Astrocyte (in vitro differentiated cells and primary cell): ENCODE measurements at regions not wholly inside any gene's neighbourhood (a gene's known extent, or its start where the extent isn't known, plus 50 kb on each side); places are given as distances from the start of the nearest gene placed in this dataset.

Experiments used
- DNase-seq: peaks from one replicate; pipeline ENCODE4 v3.0.0-alpha.2; 2010; ENCODE audit warnings: low read depth
- FAIRE-seq: peaks from 2 replicates; lab custom pipeline; 2011; peaks lifted over from hg19 to GRCh38; lab: Jason Lieb, UNC
- H2AFZ ChIP-seq: 2 replicates; pipeline ENCODE4 v1.6.0; 2012; ENCODE audit warnings: low read depth, low read length, inconsistent platforms
- H3K27ac ChIP-seq: 2 replicates; pipeline ENCODE4 v1.5.1; 2011; ENCODE audit warnings: low read depth, low read length, inconsistent platforms
- H3K27me3 ChIP-seq: 2 replicates; pipeline ENCODE4 v1.6.0; 2011; ENCODE audit warnings: low read length, inconsistent platforms; ENCODE audit not compliant: insufficient read depth
- H3K36me3 ChIP-seq: 2 replicates; pipeline ENCODE4 v1.5.1; 2011; ENCODE audit warnings: low read length, inconsistent platforms; ENCODE audit not compliant: insufficient read depth
- H3K4me1 ChIP-seq: 2 replicates; pipeline ENCODE4 v1.5.1; 2011; ENCODE audit warnings: low read length, inconsistent platforms; ENCODE audit not compliant: insufficient read depth
- H3K4me2 ChIP-seq: 2 replicates; pipeline ENCODE4 v1.6.0; 2012; ENCODE audit warnings: low read length, inconsistent platforms
- H3K4me3 ChIP-seq: 2 replicates; pipeline ENCODE4 v1.5.1; 2011; ENCODE audit warnings: low read depth, mild to moderate bottlenecking, low read length, inconsistent platforms; ENCODE audit not compliant: insufficient read depth
- H3K79me2 ChIP-seq: 2 replicates; pipeline ENCODE4 v1.6.0; 2012; ENCODE audit warnings: mild to moderate bottlenecking, low read length, inconsistent platforms; ENCODE audit not compliant: insufficient read depth
- H3K9ac ChIP-seq: 2 replicates; pipeline ENCODE4 v1.6.0; 2012; ENCODE audit warnings: mild to moderate bottlenecking, low read length, inconsistent platforms
- H3K9me3 ChIP-seq: 2 replicates; pipeline ENCODE4 v1.5.1; 2012; ENCODE audit warnings: low read depth, mild to moderate bottlenecking, low read length, inconsistent platforms; ENCODE audit not compliant: insufficient read depth
- H4K20me1 ChIP-seq: 2 replicates; pipeline ENCODE4 v1.6.0; 2012; ENCODE audit warnings: low read length, inconsistent platforms; ENCODE audit not compliant: insufficient read depth
- H3K27ac Mint-ChIP-seq: one replicate; pipeline ENCODE4 v1.8.0; 2021; ENCODE audit warnings: mild to moderate bottlenecking, mixed read lengths; ENCODE audit not compliant: unreplicated experiment
- H3K27me3 Mint-ChIP-seq: one replicate; pipeline ENCODE4 v1.8.0; 2021; ENCODE audit warnings: low read depth, mixed read lengths; ENCODE audit not compliant: unreplicated experiment
- H3K36me3 Mint-ChIP-seq: one replicate; pipeline ENCODE4 v1.8.0; 2021; ENCODE audit warnings: low read depth, mixed read lengths; ENCODE audit not compliant: unreplicated experiment
- H3K4me1 Mint-ChIP-seq: one replicate; pipeline ENCODE4 v1.8.0; 2021; ENCODE audit warnings: low read depth, mixed read lengths; ENCODE audit not compliant: unreplicated experiment
- H3K4me3 Mint-ChIP-seq: one replicate; pipeline ENCODE4 v1.8.0; 2021; ENCODE audit warnings: mild to moderate bottlenecking, moderate library complexity, mixed read lengths; ENCODE audit not compliant: unreplicated experiment
- H3K9me3 Mint-ChIP-seq: one replicate; pipeline ENCODE4 v1.8.0; 2021; ENCODE audit warnings: mild to moderate bottlenecking, mixed read lengths; ENCODE audit not compliant: unreplicated experiment
- CTCF ChIP-seq: IDR thresholded peaks from 2 replicates; pipeline ENCODE4 v1.5.1; 2011; ENCODE audit warnings: low read depth, mild to moderate bottlenecking, inconsistent platforms, low read length, moderate library complexity; ENCODE audit not compliant: insufficient read depth
- EZH2 ChIP-seq: IDR thresholded peaks from 2 replicates; pipeline ENCODE4 v1.6.1; 2012; ENCODE audit warnings: mild to moderate bottlenecking, low read length, inconsistent platforms; ENCODE audit not compliant: insufficient read depth

- DNase-seq (no peak), FAIRE-seq (no peak)
- no peak overlapping the region for H3K27ac Mint-ChIP-seq
- no peak for TF ChIP-seq EZH2
- no peak for TF ChIP-seq CTCF
- H3K9me3 Mint-ChIP-seq, result no peaks in the 10 kb centered on the region
- Histone ChIP-seq H3K27me3 (no peaks in the 10 kb centered on the region), H2AFZ (no peak overlapping the region), H3K9ac (no peak overlapping the region), H3K36me3 (no peaks in the 10 kb centered on the region), H3K4me1 (no peaks in the 10 kb centered on the region), H3K27ac (no peak overlapping the region), H3K4me2 (no peak overlapping the region), H3K9me3 (no peaks in the 10 kb centered on the region), H3K79me2 (no peaks in the 10 kb centered on the region), H3K4me3 (no peak overlapping the region), H4K20me1 (no peaks in the 10 kb centered on the region)
- no peaks in the 10 kb centered on the region for H3K4me1 Mint-ChIP-seq
- no peak overlapping the region for H3K4me3 Mint-ChIP-seq
- no peaks in the 10 kb centered on the region for H3K27me3 Mint-ChIP-seq
- H3K36me3 Mint-ChIP-seq, result no peaks in the 10 kb centered on the region
Measured at GRCh38 chr12:75840994-75841355, 190.6 kb downstream of the PHLDA1 start.

- Histone ChIP-seq H3K9me3 (no peaks in the 10 kb centered on the region), H3K27me3 (no peaks in the 10 kb centered on the region), H3K79me2 (no peaks in the 10 kb centered on the region), H3K27ac (no peak overlapping the region), H3K4me3 (no peak overlapping the region), H3K4me2 (no peak overlapping the region), H3K36me3 (no peaks in the 10 kb centered on the region), H3K4me1 (no peaks in the 10 kb centered on the region), H2AFZ (no peak overlapping the region), H3K9ac (no peak overlapping the region), H4K20me1 (no peaks in the 10 kb centered on the region)
- Mint-ChIP-seq H3K27me3 (no peaks in the 10 kb centered on the region), H3K9me3 (no peaks in the 10 kb centered on the region), H3K27ac (no peak overlapping the region), H3K4me1 (no peaks in the 10 kb centered on the region), H3K36me3 (no peaks in the 10 kb centered on the region), H3K4me3 (no peak overlapping the region)
- DNase-seq (no peak), FAIRE-seq (no peak)
- TF ChIP-seq EZH2 (no peak), CTCF (no peak)
Measured at GRCh38 chr12:75838309-75838708, 193.3 kb downstream of the PHLDA1 start.

- Histone ChIP-seq H3K9ac (no peak overlapping the region), H3K79me2 (no peaks in the 10 kb centered on the region), H3K36me3 (no peaks in the 10 kb centered on the region), H3K4me3 (no peak overlapping the region), H3K4me2 (no peak overlapping the region), H3K9me3 (no peaks in the 10 kb centered on the region), H3K27ac (no peak overlapping the region), H3K27me3 (no peaks in the 10 kb centered on the region), H3K4me1 (no peaks in the 10 kb centered on the region), H2AFZ (no peak overlapping the region), H4K20me1 (no peaks in the 10 kb centered on the region)
- Mint-ChIP-seq H3K27ac (no peak overlapping the region), H3K9me3 (no peaks in the 10 kb centered on the region), H3K4me1 (no peaks in the 10 kb centered on the region), H3K36me3 (no peaks in the 10 kb centered on the region), H3K4me3 (no peak overlapping the region), H3K27me3 (no peaks in the 10 kb centered on the region)
- FAIRE-seq (no peak), DNase-seq (no peak)
- TF ChIP-seq EZH2 (no peak), CTCF (no peak)
Measured at GRCh38 chr12:75837700-75838099, 193.9 kb downstream of the PHLDA1 start.
